ENCODE measurements at regions not wholly inside any gene's neighbourhood (a gene's known extent, or its start where the extent isn't known, plus 50 kb on each side); places are given as distances from the start of the nearest gene placed in this dataset.
A peak's percentile ranks its signal among the peaks of the same experiment; 100 is the strongest.

DNA sequence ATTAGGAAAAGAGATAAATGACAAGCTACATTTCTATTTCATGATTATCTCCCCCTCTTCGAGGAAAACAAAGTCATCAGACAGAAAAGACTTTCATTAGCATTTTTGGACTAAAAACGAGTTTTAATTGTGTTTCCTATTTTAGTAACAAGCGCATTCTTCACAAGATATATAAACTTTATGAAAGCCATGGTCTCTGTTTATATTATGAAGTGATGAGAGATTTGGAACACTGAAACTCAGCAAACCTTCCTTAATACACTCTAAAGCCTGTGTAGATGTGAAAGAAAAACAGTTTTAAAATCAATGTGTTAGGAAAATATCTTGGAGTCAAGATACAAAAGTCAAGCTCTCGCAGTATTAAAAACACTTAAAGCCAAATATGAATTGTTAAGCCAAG is 539.1 kb downstream of the LRFN5 start:
- WGBS (ENCODE audit: low lambda C conversion rate), result 8% methylated on average over 4 of the region's 4 CpGs
- Histone ChIP-seq H3K9ac (ENCODE audit: insufficient read depth, low read depth, low read length) (no peak overlapping the region), H3K4me3 (replicated peaks in 1 of 3; ENCODE audit: insufficient read depth in 1 of 3, low read depth in 2 of 3, low read length in 3 of 3) (no peak overlapping the region), H3K79me2 (ENCODE audit: insufficient read depth, low read length) (no peaks in the 10 kb centered on the region), H3K4me2 (ENCODE audit: low read depth, low read length) (no peak overlapping the region), H3K4me1 (ENCODE audit: insufficient read depth, low read length) (no peaks in the 10 kb centered on the region), H4K20me1 (ENCODE audit: insufficient read depth, low read length) (no peaks in the 10 kb centered on the region), H2AFZ (ENCODE audit: low read length) (no peak overlapping the region), H3K9me3 (ENCODE audit: low read length) (peaks cover 76% of the 10 kb centered on the region), H3K36me3 (replicated peaks in 1 of 2; ENCODE audit: control insufficient read depth in 1 of 2, insufficient read depth in 2 of 2, low read length in 2 of 2) (no peaks in the 10 kb centered on the region), H3K27ac (ENCODE audit: extremely low read length, insufficient read depth, low read length) (no peak overlapping the region), H3K27me3 (ENCODE audit: control insufficient read depth in 1 of 2, insufficient read depth in 2 of 2, low read length in 2 of 2) (no peaks in the 10 kb centered on the region)
- intact Hi-C loops (cut with micrococcal nuclease; ENCODE audit: unreplicated experiment), result no loop called here
- TF ChIP-seq ZNF256 (CRISPR knock-in tag; conservative IDR thresholded peaks at IDR 0.05) (no peak), HNF4G (IDR thresholded peaks at IDR 0.05; ENCODE audit: borderline replicate concordance, low read depth, low read length) (no peak), HNF4G (CRISPR knock-in tag; IDR thresholded peaks at IDR 0.05; ENCODE audit: borderline replicate concordance, low read depth) (no peak), TMF1 (CRISPR knock-in tag; IDR thresholded peaks at IDR 0.05; ENCODE audit: low read depth) (no peak), KLF15 (CRISPR knock-in tag; IDR thresholded peaks at IDR 0.05; ENCODE audit: borderline replicate concordance) (no peak), NFE2L2 (IDR thresholded peaks at IDR 0.05; ENCODE audit: low read length) (no peak), KDM5A (IDR thresholded peaks at IDR 0.05; ENCODE audit: borderline replicate concordance, low read length) (no peak), YEATS2 (CRISPR knock-in tag; IDR thresholded peaks at IDR 0.05; ENCODE audit: borderline replicate concordance) (no peak), ZSCAN21 (CRISPR knock-in tag; IDR thresholded peaks at IDR 0.05; ENCODE audit: borderline replicate concordance) (no peak), WIZ (CRISPR knock-in tag; IDR thresholded peaks at IDR 0.05) (no peak)
- ATAC-seq (no peak), DNase-seq (ENCODE audit: low spot score) (no peak), FAIRE-seq (no peak)
- in situ Hi-C loops (cut with HindIII; ENCODE audit: extremely low pct_ligation_motif_present, low pct_unique_long_range_greater_than_20kb), result no loop called here
- BruUV-seq (replicated peaks), result no TSS peak
- ChIA-PET CTCF (ENCODE audit: low intra/inter-chr PET ratio, low total read pairs) (no interaction called here), POLR2A (no interaction called here)

DNA sequence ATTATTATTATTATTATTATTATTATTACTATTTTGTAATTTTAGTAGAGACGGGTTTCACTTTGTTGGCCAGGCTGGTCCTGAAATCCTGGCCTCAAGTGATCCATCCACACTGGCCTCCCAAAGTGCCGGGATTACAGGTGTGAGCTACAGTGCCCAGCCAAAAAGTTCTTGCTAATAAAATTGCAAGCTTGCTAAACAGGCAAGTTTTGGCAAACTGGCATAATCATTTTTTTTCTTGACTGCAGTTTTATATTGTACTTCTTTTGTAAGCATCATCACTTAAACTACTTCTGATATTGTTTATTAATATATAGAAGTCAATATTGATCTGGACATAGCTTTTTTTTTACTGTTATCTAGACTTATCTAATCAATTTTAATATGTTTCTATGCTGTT is 536.4 kb downstream of the LRFN5 start:
- Histone ChIP-seq H3K79me2 (ENCODE audit: insufficient read depth, low read length) (no peaks in the 10 kb centered on the region), H3K4me3 (replicated peaks in 1 of 3; ENCODE audit: insufficient read depth in 1 of 3, low read depth in 2 of 3, low read length in 3 of 3) (no peak overlapping the region), H3K9ac (ENCODE audit: insufficient read depth, low read depth, low read length) (no peak overlapping the region), H3K9me3 (ENCODE audit: low read length) (peaks cover 83% of the 10 kb centered on the region), H4K20me1 (ENCODE audit: insufficient read depth, low read length) (no peaks in the 10 kb centered on the region), H3K27me3 (ENCODE audit: control insufficient read depth in 1 of 2, insufficient read depth in 2 of 2, low read length in 2 of 2) (no peaks in the 10 kb centered on the region), H2AFZ (ENCODE audit: low read length) (no peak overlapping the region), H3K36me3 (replicated peaks in 1 of 2; ENCODE audit: control insufficient read depth in 1 of 2, insufficient read depth in 2 of 2, low read length in 2 of 2) (no peaks in the 10 kb centered on the region), H3K4me2 (ENCODE audit: low read depth, low read length) (no peak overlapping the region), H3K4me1 (ENCODE audit: insufficient read depth, low read length) (no peaks in the 10 kb centered on the region), H3K27ac (ENCODE audit: extremely low read length, insufficient read depth, low read length) (no peak overlapping the region)
- no peak for FAIRE-seq
- no TSS peak for BruUV-seq (replicated peaks)
- intact Hi-C loops (cut with micrococcal nuclease; ENCODE audit: unreplicated experiment) (no loop called here), in situ Hi-C loops (cut with HindIII; ENCODE audit: extremely low pct_ligation_motif_present, low pct_unique_long_range_greater_than_20kb) (no loop called here)
- ChIA-PET CTCF (ENCODE audit: low intra/inter-chr PET ratio, low total read pairs) (no interaction called here), POLR2A (no interaction called here)
- ATAC-seq, result no peak
- TF ChIP-seq MAFF (IDR thresholded peaks at IDR 0.05; ENCODE audit: low read depth, low read length), result peak; percentile 84
- peak; percentile 86 to 91 for TF ChIP-seq MAFK (conservative IDR thresholded peaks at IDR 0.05 in 1 of 2, IDR thresholded peaks at IDR 0.05 in 1 of 2; ENCODE audit: low read length in 2 of 2)
- TF ChIP-seq ZNF275 (CRISPR knock-in tag; IDR thresholded peaks at IDR 0.05; ENCODE audit: borderline replicate concordance), result no peak
- DNase-seq (ENCODE audit: low spot score), result no peak
- WGBS (ENCODE audit: low lambda C conversion rate), result 12% methylated on average over 2 of the region's 2 CpGs
